Activated naive CD4-positive, alpha-beta T cell (primary cell): ENCODE measurements at regions not wholly inside any gene's neighbourhood (a gene's known extent, or its start where the extent isn't known, plus 50 kb on each side); places are given as distances from the start of the nearest gene placed in this dataset.
"Not testable (repeated sequence)": the region's sequence is repeated elsewhere in the genome, so short reads cannot be mapped to it uniquely, and the experiment has no call there.

Source experiments
- DNase-seq, 4 experiments: peaks; one replicate each; lab custom pipeline; 2025; lab: John Stamatoyannopoulos, UW

DNA sequence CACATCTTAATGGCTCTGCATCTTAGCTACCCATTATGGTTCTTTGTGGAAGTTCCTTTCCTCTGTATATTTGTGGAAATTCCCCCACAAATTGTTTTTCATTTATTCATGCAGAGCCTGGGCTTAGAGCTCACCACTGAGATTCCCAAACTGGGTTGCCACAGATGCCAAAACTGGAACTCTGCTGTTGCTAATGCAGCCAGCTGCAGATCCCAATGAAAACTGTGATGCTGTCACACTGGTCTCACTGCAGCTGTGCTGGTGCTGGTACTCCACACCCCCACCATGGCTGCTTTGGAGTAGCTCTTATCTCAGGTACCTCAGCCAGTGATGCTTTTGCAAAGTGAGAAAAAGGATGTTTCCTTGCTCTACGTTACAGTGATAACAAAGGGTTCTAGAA is 87.7 kb downstream of the DCK start:
- no peak for DNase-seq

- DNase-seq: no peak
These were observed 100.3 kb downstream of the DCK start for GRCh38 chr4:71093745-71094144.

DNA sequence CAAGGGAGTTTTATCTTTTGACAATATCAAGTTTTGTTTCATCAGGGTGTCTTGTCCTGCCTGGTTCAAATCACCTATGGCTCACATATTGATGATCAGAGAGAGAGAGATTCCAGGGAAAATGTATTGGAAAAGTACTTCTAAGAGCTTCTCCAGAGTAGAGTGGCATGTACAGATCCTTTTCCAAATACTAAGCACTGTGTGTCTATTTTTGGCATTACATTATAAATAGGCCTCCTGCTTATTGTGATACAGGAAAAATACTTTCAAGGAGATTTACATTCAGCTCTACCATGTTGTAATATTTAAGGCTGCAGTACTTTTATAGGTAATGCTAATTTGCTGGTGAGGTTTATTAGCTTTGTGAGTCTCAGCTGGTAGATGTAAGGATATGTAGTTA is 100.8 kb downstream of the DCK start:
- no peak for DNase-seq

DNA sequence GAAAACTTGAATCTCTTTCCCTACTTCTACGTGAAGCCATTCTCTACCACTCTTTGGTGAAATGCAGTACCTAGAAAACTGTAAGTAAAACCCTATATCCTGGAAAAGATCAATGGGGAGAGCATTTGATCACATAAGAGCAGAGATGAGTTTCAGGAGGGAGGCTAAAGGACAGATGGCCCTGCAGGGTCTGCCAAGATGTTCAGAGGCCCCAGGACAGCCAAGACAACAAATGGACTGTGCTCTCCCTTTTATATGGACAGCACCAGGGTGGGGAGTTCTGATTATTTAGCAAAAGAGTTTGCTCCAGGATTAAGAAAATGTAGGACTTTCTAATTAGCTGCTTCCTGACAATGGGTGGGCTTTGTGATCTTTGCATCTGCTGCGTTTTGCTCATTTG is 101.7 kb downstream of the DCK start:
- no peak for DNase-seq

DNA sequence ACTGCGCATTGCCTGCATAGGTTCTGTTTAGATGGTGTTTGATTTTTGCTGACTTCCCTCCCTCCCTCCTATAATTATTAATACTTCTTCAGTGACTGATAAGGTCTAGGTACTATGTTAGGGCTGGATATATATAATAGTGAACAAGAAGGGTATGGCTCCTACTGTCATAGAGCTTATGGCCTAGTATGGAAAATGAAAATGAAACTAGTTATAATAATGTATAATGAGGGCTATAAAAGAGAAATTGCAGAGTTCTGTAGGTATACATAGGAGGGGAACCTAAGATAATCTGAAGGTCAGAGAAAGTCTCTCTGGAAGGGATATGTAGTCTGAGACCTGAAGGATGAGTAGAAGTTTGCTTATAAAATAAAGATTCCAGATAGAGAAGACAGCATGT is 102.1 kb downstream of the DCK start:
- no peak for DNase-seq

DNA sequence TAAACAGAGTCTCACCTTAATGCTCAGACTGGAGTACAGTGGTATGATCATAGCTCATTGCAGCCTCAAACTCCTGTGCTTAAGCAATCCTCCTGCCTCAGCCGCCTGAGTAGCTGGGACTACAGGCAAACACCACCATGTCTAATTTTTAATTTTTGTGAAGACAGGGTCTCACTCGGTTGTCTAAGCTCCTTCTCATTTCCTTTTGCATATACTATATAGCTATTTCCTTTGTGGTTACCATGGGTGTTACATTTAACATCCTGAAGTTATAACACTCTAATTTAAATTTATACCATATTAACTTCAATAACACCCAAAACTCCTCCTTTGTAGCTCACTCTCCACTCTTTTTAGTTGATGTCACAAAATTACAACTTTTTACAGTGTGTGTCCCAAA is 114.3 kb downstream of the DCK start:
- DNase-seq: no peak

- no peak for DNase-seq
These were observed 117.0 kb downstream of the DCK start for GRCh38 chr4:71110499-71110898.

GRCh38 chr4:71111133-71111532 is 117.7 kb downstream of the DCK start:
- DNase-seq: not testable (repeated sequence)

- no peak for DNase-seq
These were observed 119.8 kb downstream of the DCK start for GRCh38 chr4:71113294-71113693.

- DNase-seq: no peak
These were observed 127.5 kb downstream of the DCK start for GRCh38 chr4:71120831-71121524.

DNA sequence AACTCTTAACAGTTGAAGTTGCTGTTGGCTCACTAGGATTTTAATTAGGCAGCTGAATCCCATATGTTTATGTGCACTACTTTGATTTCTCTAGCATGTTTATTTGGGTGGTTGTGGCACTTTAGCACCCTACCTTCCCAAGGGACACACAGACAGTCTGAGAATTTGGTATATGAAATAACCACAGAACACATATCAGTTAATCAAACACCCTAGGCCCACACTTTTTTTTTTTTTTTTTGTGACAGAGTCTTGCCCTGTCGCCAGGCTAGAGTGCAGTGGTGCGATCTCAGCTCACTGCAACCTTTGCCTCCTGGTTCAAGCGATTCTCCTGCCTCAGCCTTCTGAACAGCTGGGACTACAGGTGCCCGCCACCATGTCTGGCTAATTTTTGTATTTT is 130.5 kb downstream of the DCK start:
- no peak for DNase-seq

DNA sequence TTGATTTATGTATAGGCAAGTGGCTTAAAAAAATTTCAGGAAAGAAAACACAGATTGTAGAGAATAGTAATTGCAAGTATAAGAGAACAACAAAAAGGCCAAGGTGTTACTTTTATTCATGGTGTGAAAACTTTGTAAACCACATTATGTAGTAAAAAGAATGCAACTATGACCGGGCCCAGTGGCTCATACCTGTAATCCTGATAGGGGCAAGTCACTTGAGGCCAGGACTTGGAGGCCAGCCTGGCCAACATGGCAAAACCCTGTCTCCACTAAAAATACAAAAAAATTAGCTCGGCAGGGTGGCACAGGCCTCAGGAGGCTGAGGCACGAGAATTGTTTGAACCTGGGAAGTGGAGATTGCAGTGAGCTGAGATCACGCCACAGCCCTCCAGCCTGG is 131.7 kb downstream of the DCK start:
- no peak for DNase-seq

GRCh38 chr4:71126719-71127118 is 133.3 kb downstream of the DCK start:
- no peak for DNase-seq

GRCh38 chr4:71130827-71131603 is 137.6 kb downstream of the DCK start:
- no peak for DNase-seq

DNA sequence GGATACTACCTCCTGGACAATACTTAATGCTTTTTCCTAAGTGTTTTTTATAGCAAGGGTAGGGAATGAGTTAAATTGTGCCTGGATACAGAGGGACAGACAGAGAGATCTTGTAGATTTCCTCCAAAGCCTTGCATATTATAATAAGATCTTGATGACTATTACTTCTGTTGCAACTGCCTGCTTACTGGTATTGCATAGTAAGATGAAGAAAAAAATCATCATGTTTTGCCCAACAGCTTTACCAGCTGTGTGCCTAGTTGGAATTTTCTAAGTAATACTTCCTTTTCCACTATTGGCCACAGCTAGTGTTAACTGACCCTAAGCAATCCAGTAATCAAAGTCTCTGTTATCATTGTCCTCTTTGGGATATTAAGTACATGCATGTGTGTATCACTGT is 139.0 kb downstream of the DCK start:
- DNase-seq: no peak

- DNase-seq: no peak
These were observed 140.0 kb downstream of the DCK start for GRCh38 chr4:71133491-71133890.

GRCh38 chr4:71136071-71136470 is 142.6 kb downstream of the DCK start:
- no peak for DNase-seq

GRCh38 chr4:71138007-71138615 is 144.7 kb downstream of the DCK start:
- no peak for DNase-seq

- no peak for DNase-seq
These were observed 147.1 kb downstream of the DCK start for GRCh38 chr4:71140563-71140962.

- no peak for DNase-seq
These were observed 147.7 kb downstream of the DCK start for GRCh38 chr4:71141125-71141524.

GRCh38 chr4:71147261-71147660 is 153.8 kb downstream of the DCK start:
- no peak for DNase-seq

DNA sequence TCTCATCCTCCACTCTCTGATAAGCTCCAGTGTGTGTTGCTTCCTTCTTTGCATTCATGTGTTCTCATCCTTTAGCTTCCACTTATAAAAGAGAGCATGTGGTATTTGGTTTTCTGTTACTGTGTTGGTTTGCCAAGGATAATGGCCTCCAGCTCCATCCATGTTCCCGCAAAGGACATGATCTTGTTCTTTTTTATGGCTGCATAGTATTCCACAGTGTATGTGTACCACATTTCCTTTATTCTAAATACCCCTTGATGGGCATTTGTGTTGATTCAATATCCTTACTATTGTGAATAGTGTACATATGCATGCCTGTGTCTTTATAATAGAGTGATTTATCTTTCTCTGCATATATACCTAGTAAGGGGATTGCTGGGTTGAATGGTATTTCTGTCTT is 155.1 kb downstream of the DCK start:
- DNase-seq: no peak

GRCh38 chr4:71151054-71151453 is 157.6 kb downstream of the DCK start:
- DNase-seq: no peak
